T-helper 1 cell treated with Interleukin-12 subunit alpha and Interleukin-12 subunit beta and Interleukin-4 antibody, amounts not matched to agents 30 ng/mL and 1 ng/mL, for 36 hours (primary cell): ENCODE measurements at regions not wholly inside any gene's neighbourhood (a gene's known extent, or its start where the extent isn't known, plus 50 kb on each side); places are given as distances from the start of the nearest gene placed in this dataset.

Experiments used
- intact Hi-C: fragments of 100-400 bp; cut with micrococcal nuclease; formaldehyde crosslinking; loops from one replicate; pipeline ENCODE4 v1.15.1; 2024

DNA sequence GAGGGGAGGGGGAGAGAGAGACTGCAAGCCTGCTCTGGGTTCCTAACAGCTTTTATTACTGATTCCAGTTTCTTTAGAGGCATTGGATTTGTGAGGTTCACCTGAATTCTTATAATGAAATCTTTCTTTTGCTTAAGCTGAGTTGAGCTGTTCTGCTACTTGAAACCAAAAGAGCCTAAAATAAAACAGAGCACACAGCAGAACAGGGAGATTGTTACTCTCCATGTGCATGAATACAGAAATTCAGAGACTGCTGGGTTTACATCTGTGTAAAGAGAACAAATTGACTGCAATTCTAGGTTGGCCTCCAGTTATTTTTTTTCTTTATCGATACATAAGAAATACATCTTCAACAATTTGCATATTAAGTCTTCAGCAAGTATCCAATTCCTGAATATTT lies 168.8 kb upstream of the NRIP1 start:
- intact Hi-C loops = no loop called here

DNA sequence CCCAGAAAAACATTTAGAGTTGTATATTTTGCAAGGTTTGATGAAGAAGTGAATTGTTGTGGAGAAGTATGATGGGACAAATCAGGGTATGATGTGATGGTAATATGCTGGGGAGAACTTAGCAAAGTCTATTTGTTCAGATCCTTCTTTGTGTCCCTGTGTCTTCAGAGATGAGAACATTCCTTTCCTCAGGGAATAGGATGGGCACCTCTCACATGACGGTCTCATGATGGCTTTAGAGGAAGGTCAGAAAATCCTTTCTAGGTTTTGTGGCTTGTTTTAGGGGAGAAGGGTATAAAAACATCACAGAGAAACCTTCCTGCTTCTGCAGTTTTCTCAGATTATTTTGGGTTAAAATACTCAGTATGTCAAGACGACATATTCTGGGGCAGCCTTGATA lies 171.3 kb upstream of the NRIP1 start:
- intact Hi-C loops = no loop called here

DNA sequence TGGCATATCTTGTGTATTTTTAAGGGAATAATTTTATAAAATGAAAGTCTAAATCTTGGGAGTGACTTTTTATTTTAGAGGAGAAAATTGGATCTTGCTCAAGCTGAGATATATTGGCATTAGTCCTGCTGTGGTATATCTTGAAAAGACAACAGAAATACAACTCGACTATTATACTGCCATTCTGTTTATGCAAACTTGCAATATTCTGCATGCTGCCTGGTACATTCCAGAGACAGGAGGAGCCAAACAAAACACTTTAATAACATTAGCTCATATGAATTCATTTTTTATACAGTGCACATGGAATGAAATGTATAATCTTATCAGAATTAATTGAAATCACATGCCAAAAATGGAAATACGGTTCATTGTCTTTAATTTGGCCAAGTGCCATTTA lies 176.0 kb upstream of the NRIP1 start:
- intact Hi-C loops = no loop called here

DNA sequence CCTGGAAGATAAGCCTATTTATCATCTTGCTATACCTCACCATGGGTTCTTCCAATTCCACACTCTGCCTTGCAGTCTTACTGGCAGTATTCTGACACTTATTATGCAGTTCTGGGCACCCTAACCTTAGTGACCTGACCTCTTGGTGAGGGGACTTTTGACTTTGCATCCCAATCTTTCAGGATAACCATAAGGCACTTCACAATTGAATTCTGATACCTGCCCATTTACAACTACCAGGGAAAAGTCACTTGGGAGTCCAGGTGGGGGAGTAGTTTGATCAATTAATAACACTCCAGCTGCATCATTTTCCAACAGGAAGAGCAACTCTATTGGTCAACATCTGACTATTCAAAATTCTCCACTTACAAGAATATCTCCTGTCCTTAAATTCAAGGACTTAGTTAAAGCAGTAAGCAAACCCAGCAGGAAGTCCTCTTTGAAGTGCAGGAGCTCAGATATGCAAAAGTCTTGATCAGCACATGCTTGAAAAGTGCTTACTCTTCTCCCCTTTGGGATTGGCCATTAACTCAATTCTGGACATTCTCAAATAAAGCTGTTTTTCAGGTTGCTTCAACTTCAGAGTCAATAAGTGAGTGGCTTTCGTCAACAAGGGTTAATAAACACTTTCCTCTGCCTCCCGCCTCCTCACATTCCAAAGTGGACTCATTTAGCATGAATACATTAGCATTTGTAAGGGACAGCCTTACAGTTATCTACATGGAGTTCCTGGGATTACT lies 177.4 kb upstream of the NRIP1 start:
- intact Hi-C loops = no loop called here

DNA sequence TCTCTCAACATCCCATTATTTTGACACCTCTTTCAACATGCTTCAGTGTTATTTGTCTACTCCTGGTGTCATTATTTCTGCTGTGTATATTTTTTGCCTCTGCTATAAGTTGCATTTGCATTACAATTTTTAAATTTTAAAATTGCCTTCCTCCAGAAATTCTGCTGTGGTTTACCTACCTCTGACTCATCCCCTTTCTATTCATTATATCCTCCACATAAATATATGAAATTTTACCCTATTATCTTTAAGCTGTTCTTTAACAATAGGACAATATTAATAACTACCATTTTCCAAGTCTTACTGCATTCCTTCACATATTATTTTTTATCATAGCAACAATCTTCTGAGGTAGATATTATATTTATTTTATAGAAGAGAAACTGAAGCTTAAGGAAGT lies 178.1 kb upstream of the NRIP1 start:
- intact Hi-C loops = no loop called here

DNA sequence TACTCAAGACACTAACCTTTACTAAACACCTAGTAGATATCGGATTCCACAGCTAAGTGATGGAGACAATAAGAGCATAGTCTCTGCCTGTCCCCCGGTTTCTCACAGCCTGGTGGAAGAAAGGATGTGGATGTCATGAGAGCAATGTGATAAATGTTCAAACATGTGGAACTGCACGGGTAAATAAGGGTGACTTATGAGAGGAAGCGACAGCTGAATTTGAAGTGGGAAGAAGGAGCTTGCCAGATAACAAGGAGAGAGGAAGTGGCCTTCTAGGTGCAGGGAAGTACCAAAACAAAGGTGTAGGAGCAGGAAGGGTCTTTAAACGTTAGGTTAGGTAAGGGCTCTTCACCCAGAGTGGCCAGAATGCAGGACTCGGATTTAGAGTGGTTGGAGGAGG lies 178.6 kb upstream of the NRIP1 start:
- intact Hi-C loops = no loop called here

DNA sequence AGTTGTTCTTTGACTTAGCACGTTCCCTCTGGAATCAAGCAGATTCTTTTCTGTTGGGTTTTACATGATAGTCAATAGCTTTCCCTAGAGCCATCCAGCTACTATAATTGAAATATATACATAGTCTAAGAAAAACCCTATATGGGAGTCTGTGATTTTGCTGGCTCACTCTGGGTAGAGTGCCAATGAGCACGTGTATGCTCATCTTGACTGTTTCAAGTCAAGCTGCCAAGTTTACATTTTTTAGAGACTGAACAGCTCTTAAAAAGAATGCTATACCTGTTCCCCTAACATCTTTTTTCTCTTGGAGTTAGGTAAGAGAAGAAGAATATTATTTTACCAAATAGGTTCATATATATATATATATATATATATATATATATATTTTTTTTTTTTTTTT lies 182.8 kb upstream of the NRIP1 start:
- intact Hi-C loops = no loop called here

DNA sequence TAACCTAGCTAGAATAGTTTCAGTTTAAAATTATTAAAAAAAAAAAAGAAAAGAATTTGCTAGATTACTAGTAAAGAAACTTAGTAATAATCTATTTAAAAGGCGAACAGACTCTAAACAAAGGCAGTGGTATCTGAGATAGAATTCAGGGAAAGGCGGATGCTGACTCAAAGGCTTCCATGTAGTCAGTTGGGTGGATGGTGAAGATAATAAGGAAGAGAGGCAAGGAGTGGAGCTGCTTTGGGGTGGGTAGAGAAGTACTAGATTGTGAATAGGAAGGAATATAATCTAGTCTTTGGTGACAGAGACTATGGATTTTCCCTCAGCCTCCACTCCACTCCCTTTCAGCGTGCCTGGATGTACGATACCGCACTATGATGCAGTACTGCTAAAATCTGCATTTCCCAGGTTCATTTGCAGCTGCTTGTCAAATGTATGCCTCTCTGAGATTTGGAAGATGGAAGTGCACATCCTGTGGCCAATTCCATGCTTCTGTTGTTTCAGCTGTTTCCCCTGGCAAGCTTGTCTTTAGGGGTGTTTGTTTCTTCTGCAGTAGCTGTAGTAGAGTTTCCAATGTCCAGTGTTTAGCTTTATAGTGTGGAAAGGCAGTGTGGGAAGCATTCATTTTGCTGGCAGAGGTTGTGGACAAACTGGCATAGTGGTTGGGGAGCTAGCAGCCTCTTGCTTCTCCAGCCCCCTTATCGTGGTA lies 184.6 kb upstream of the NRIP1 start:
- intact Hi-C loops = no loop called here

DNA sequence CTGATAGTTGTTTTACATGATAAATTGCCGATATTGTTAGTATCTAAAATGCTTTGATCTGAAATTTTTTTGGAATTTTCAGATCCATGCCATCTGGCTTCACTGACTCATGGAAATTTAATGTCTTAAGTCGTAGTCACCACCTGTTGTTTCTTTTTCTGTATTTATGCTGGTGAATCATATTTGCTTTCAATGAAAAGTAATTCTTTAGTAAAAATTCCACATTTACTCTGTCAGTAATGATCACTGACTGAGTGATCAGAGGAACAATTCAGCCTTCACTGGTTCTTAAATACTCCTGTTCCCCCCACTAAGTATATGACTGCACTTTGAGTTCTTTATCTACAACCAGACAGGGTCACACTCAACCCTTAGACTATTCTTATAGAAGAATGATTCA lies 185.6 kb upstream of the NRIP1 start:
- intact Hi-C loops = no loop called here

DNA sequence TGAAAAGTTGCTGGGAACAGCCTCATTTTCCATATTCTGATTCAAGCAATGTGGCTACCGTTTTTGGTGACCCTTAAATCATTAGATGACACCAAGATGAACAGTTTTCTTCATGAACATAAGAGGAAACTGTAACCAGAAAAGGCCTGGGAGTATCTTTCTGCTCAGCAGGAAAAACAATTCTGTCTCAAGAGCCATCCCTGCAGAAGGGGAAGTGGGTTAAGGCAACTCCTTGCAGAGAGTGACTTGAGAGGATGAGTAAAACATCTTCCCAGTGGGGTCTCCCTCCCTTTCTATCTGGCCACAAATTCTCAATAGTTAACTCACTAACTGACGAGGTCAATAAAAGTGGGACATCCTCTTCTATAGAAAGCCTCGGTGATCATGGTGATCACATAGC lies 187.6 kb upstream of the NRIP1 start:
- intact Hi-C loops = no loop called here

DNA sequence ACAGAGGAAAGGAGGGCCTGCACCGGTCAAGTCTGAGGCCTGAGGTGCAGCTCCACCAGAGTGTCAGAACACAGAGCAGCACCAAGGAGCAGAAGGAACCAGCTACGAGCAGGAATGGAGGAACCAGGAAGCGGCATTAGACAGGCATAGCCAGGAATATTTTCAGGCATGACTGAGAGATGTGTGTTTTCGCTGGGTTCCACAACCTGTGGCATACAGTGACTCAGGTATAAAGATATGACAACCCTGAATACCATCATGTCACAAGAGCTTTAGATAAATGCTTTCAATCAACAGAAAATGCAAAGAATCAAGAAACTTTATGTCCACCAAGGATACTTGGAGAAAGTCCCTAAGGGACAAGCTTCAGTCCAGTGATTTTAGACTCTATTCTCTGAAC lies 189.3 kb upstream of the NRIP1 start:
- intact Hi-C loops = no loop called here

DNA sequence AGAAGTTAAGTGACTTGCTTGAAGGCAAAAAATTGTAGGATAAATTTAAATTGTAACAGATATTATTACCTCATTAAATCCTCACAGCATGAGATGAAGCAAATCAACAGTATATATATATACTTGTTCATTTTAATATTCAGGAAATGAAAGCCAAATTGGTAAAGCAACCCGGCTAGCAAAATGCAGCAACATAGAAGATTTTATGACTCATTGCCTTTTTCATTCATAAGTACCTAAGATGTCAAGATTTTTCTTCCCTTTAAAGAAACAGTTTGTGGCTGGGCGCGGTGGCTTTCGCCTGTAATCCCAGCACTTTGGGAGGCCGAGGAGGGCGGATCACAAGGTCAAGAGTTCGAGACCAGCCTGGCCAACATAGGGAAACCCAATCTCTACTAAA lies 190.5 kb upstream of the NRIP1 start:
- intact Hi-C loops = no loop called here

DNA sequence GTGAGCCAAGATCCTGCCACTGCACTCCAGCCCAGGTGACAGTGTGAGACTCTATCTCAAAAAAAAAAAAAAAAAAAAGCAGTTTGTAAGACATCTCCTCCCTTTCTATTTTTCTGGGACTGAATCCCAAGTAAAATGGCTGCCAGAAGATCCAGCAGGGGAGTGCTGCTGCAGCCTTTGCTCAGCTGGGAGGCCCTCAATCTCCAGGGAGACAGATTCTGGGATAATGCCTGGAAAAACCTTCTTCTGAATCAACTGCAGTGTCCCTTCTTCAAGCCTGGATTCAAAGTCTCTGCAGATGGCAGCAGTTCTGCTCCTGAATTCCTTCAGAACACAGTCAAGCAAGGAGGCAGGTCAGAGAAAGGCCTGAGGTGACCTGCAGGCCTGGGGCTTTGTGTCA lies 191.0 kb upstream of the NRIP1 start:
- intact Hi-C loops = no loop called here

DNA sequence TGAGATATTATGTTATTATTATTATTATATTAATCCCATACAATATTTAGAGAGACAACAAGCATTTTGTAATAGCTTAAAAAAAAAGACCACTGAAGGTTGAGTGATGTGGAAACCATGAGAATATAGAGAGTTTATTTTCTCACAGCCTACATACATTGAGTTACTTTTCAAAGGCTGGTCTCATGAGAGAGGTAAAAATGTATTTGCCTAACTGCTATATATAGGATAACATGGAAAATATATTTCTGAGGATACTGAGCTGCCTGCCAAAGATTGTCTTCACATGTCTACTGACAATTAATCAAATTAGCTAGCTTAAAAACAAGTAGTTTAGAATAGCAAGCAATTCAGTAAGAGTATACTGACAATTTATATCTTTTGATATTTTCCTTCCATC lies 192.2 kb upstream of the NRIP1 start:
- intact Hi-C loops = no loop called here

DNA sequence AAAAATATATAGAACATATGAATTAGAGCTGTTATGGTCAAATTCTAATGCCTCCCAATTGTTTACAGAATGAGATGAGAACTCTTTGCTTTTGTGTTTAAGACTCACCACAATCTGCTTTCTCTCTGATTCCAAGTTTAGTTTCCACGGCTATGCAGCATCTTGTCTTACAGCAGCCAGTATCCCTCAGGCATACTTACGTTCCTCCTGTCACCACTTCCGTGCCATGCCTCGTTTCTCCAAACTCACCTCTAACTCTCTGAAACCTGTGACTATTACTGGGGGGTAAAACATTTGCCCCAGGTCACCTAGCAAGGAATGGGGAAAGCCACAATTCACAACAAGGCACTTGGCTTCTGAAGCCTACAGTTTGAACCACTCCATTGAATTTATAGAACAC lies 192.8 kb upstream of the NRIP1 start:
- intact Hi-C loops = no loop called here

DNA sequence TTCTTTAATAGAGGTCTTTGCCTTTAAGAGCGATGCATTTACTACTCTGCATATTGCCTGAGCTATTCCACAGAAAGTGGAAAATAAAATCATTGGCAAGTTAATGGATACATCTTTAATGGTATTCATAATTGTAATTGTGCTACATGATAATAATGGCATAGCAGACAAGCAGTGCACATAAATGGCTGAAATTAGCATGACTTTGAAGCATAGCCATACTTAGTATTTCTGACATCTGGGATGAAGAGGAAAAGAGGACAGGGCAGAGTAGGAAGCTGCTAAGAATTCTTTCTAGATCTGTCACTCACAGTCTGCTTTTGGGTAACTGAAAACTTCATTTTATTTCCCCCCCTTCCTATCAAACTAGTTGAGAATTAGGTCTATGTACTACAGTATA lies 195.0 kb upstream of the NRIP1 start:
- intact Hi-C loops = no loop called here

DNA sequence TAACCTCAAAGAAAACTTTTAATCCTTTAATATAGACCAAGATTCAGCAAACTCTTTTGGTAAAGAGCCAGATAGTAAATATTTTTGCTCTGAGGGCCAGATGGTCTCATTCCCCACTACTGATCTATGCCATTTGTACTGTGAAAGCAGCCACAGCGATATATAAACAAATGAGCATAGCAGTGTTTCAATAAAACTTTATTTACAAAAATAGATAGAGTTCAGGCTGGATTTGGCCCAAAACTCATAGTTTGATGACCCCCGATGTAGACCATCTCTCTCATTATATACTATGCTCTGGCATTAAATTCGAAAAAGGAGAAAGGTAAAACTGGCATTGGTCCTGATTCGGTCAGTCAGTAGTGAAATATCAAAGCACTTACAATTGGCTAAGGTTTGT lies 195.8 kb upstream of the NRIP1 start:
- intact Hi-C loops = no loop called here

DNA sequence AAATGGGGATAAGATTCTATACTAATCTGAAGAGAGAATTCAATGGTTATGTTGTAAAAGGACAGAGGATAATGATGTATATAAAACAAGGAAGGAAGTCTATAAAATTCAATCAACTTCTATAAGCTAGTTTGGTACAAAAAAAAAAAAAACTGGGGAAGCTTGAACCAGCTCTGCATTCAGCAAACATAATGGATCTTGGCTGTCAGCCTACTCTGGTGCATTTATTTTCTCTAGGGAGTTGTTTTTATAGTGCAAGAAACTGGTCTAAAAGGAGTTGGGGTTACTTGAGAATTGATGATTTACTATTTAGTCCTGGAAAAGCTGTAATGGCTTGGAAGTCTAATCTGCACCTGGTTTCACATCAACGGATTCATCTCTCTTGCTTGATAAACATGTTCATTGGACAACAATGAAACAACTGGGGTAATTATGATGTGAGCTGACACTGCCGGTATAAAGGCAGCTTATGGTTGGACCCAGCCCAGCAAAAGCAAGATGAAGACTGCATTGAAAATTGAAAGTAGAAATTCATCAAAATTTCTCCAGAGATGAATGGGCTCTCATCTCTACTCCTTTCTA lies 199.4 kb upstream of the NRIP1 start:
- intact Hi-C loops = no loop called here

DNA sequence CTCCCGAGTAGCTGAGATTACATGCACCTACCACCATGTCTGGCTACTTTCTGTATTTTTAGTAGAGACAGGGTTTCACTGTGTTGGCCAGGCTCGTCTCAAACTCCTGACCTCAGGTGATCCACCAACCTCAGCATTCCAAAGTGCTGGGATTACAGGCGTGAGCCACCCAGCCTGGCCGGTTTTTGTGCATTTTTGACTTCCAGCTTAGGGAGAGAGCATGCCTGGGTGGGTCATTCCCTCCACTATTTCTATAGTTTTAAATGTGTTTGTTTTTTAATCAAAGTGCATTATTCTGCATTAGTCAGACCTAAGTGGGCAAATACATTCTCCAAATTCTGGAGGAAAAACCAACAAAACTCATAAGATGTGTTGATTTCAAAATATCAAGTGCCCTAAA lies 207.4 kb upstream of the NRIP1 start:
- intact Hi-C loops = no loop called here

DNA sequence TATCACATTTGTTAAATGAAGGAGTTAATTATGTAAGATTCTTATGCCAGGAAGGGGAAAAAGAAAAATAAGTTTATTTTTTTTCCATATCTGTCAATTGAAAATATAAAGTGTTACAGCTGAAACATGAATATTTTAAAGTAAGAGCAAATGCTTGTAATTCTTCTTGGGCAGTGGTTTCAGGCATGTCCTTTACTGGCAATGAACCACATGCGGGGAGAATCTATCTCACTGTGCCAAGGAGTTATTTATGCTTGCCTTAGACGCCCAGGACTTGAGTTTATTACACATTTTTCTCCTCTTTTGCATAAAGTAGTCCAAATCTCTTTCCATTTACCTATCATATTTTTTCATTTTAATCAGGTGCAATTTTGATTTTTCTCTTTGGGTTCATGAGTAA lies 207.8 kb upstream of the NRIP1 start:
- intact Hi-C loops = no loop called here

DNA sequence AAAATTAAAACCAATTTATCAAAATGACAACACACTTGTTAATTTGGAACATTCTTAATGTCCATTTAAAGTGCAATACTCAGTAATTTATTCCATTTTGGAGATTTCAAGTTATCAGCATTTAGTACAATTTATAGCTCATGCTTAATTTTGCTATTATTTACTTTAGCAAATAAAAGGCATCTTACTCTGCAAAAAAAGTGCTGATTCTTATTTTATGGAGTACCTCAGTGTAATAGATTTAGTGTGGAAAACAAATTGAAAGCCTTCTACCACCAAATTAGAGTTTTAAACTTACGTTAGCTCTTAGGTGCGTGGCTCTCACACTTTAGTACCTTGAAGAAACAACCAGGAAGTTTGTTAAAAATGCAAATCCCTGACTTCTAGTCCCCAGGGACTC lies 208.4 kb upstream of the NRIP1 start:
- intact Hi-C loops = no loop called here

DNA sequence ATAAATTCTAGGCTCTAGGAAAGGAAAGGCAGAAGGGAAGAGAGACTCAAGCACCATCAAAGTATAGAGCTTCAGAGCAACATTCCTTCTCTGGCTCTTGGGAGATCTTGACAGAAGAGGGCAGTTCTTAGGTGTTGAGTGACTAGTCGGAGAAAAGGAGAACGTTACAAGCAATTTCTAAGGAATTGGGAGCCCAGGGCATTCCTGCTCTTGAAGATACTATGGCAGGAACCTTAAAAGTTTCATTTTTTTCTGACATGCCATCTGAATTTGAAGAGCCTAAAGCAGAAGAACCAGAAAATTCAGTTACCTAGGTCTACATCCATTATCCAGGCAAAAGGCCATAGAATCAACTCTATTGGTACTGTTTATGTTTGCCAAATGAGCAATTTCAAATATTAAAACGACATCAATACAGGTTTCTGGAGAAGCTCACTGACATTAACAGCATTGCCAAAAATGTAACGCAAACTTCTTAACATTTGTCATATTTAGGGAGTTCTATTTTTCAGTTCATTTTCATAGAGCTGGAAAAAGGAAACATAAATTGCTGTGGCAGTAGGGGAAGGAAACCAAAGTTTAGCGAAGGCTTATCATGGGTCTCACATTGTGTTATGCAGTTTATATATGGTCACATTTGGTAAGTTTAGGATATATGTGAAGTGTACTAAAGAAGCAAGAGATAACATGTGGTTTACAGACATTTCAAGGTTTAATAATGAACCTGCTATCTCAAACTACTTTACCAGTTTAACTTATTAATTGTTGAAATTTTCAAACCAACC lies 210.1 kb upstream of the NRIP1 start:
- intact Hi-C loops = no loop called here
